ENCODE measurements at regions not wholly inside any gene's neighbourhood (a gene's known extent, or its start where the extent isn't known, plus 50 kb on each side); places are given as distances from the start of the nearest gene placed in this dataset.

DNA sequence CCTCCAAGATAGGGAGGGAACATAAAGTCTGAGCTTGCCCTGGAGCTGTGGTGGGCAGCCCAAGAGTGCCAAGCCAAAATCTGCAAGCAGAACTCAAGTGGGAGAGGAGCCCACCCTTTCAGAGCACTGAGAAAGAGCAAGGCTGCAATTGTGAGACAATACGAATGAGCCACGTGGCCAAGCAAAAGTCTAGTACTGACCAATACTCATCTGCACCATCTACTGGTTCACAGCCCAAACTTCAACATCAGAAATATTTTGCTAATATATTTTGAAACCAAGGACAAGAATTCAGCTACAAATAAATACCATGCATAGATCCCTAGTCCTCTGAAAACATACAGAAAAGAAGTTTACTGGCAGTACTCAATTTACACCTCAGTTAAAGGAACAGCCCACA, 696.2 kb upstream of the COX7C start:
- Histone ChIP-seq H3K9ac (ENCODE audit: low read depth in 1 of 2, low read length in 2 of 2) (no peak overlapping the region), H3K36me3 (ENCODE audit: control insufficient read depth in 1 of 2, insufficient read depth in 2 of 2, low read length in 2 of 2) (no peaks in the 10 kb centered on the region), H3K27me3 (ENCODE audit: control insufficient read depth in 1 of 2, insufficient read depth in 2 of 2, low read length in 2 of 2) (no peaks in the 10 kb centered on the region)

GRCh38 chr5:85927632-85928031, 690.1 kb upstream of the COX7C start:
- Histone ChIP-seq H3K9me3 (ENCODE audit: control insufficient read depth in 1 of 2, low read length in 2 of 2) (peaks cover 5 to 7% of the 10 kb centered on the region in 2 donors), H3K4me3 (ENCODE audit: low read depth in 1 of 2, low read length in 2 of 2) (no peak overlapping the region), H3K9ac (ENCODE audit: low read depth in 1 of 2, low read length in 2 of 2) (no peak overlapping the region), H3K4me1 (ENCODE audit: control insufficient read depth in 1 of 2, insufficient read depth in 2 of 2, low read length in 2 of 2) (no peaks in the 10 kb centered on the region), H3K27me3 (ENCODE audit: control insufficient read depth in 1 of 2, insufficient read depth in 2 of 2, low read length in 2 of 2) (no peaks in the 10 kb centered on the region), H3K27ac (ENCODE audit: low read depth, low read length) (no peak overlapping the region), H3K36me3 (ENCODE audit: control insufficient read depth in 1 of 2, insufficient read depth in 2 of 2, low read length in 2 of 2) (no peaks in the 10 kb centered on the region)

More for the DNA sequence above, 696.2 kb upstream of the COX7C start:
- H3K4me1 ChIP-seq (ENCODE audit: control insufficient read depth in 1 of 2, insufficient read depth in 2 of 2, low read length in 2 of 2) = no peaks in the 10 kb centered on the region
- no peak overlapping the region for H3K4me3 ChIP-seq (ENCODE audit: low read depth in 1 of 2, low read length in 2 of 2)
- H3K9me3 ChIP-seq (ENCODE audit: control insufficient read depth in 1 of 2, low read length in 2 of 2) = peaks cover 5 to 7% of the 10 kb centered on the region in 2 donors
- H3K27ac ChIP-seq (ENCODE audit: low read depth, low read length) = no peak overlapping the region

- H3K27me3 ChIP-seq (ENCODE audit: control insufficient read depth in 1 of 2, insufficient read depth in 2 of 2, low read length in 2 of 2) = no peaks in the 10 kb centered on the region
- H3K9ac ChIP-seq (ENCODE audit: low read depth in 1 of 2, low read length in 2 of 2) = no peak overlapping the region
- no peak overlapping the region for H3K4me3 ChIP-seq (ENCODE audit: low read depth in 1 of 2, low read length in 2 of 2)
- no peaks in the 10 kb centered on the region for H3K4me1 ChIP-seq (ENCODE audit: control insufficient read depth in 1 of 2, insufficient read depth in 2 of 2, low read length in 2 of 2)
- H3K27ac ChIP-seq (ENCODE audit: low read depth, low read length) = no peak overlapping the region
- H3K36me3 ChIP-seq (ENCODE audit: control insufficient read depth in 1 of 2, insufficient read depth in 2 of 2, low read length in 2 of 2) = no peaks in the 10 kb centered on the region
- H3K9me3 ChIP-seq (ENCODE audit: control insufficient read depth in 1 of 2, low read length in 2 of 2) = peaks cover 5 to 7% of the 10 kb centered on the region in 2 donors
These were observed 688.0 kb upstream of the COX7C start for GRCh38 chr5:85929713-85930112.

- Histone ChIP-seq H3K27me3 (ENCODE audit: control insufficient read depth in 1 of 2, insufficient read depth in 2 of 2, low read length in 2 of 2) (no peaks in the 10 kb centered on the region), H3K9me3 (ENCODE audit: control insufficient read depth in 1 of 2, low read length in 2 of 2) (peaks cover 0 to 5% of the 10 kb centered on the region in 2 donors), H3K4me3 (ENCODE audit: low read depth in 1 of 2, low read length in 2 of 2) (no peak overlapping the region), H3K36me3 (ENCODE audit: control insufficient read depth in 1 of 2, insufficient read depth in 2 of 2, low read length in 2 of 2) (no peaks in the 10 kb centered on the region), H3K27ac (ENCODE audit: low read depth, low read length) (no peak overlapping the region), H3K4me1 (ENCODE audit: control insufficient read depth in 1 of 2, insufficient read depth in 2 of 2, low read length in 2 of 2) (no peaks in the 10 kb centered on the region), H3K9ac (ENCODE audit: low read depth in 1 of 2, low read length in 2 of 2) (no peak overlapping the region)
These were observed 686.5 kb upstream of the COX7C start for GRCh38 chr5:85931220-85931619.

DNA sequence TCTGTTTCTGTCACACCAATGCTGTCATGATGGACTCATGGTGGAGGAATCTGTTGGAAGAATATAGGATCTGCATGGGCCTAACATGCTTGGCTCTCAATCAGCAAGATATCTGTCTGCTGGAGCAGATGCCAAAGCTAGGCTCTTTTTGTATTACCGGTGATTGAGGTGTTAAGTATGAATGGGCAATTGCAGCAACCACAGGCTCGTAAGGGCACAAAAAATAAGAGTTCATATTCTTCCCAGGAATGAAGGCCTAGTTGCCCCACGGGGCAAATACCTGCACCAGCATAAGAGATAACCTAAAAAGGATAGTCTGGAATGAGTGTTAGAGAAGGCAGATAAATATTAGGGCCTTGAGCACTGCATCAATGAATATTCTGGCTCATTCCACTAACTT, 679.5 kb upstream of the COX7C start:
- Histone ChIP-seq H3K27ac (ENCODE audit: low read depth, low read length) (no peak overlapping the region), H3K4me1 (ENCODE audit: control insufficient read depth in 1 of 2, insufficient read depth in 2 of 2, low read length in 2 of 2) (no peaks in the 10 kb centered on the region), H3K4me3 (ENCODE audit: low read depth in 1 of 2, low read length in 2 of 2) (no peak overlapping the region), H3K9ac (ENCODE audit: low read depth in 1 of 2, low read length in 2 of 2) (no peak overlapping the region), H3K27me3 (ENCODE audit: control insufficient read depth in 1 of 2, insufficient read depth in 2 of 2, low read length in 2 of 2) (no peaks in the 10 kb centered on the region), H3K9me3 (ENCODE audit: control insufficient read depth in 1 of 2, low read length in 2 of 2) (peaks cover 0 to 15% of the 10 kb centered on the region in 2 donors), H3K36me3 (ENCODE audit: control insufficient read depth in 1 of 2, insufficient read depth in 2 of 2, low read length in 2 of 2) (no peaks in the 10 kb centered on the region)

DNA sequence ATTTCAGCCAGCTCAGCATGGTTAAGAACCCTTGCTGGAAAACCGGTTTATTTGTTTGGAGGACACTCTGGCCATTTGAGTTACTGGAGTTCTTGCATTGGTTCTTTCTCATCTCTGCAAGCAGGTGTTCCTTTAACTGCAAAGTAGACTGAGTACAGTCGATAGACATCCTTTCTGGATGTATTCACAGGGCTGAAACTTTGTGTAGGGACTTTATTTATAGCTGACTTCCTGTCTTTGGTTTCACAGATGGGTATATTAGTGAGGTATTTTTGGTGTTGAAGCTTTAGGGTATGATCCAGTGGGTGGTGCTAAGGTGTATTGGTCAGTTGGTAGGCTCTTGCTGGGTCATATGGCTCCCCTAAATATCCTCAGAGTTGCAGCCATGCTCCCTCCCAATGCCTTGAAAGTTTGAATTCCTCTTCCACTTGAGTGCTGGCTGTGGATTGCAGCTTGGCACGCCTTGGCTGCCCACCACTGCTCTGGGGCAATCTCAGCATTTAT, 666.0 kb upstream of the COX7C start:
- no peak overlapping the region for H3K27ac ChIP-seq (ENCODE audit: low read depth, low read length)
- no peaks in the 10 kb centered on the region for H3K4me1 ChIP-seq (ENCODE audit: control insufficient read depth in 1 of 2, insufficient read depth in 2 of 2, low read length in 2 of 2)
- no peaks in the 10 kb centered on the region for H3K27me3 ChIP-seq (ENCODE audit: control insufficient read depth in 1 of 2, insufficient read depth in 2 of 2, low read length in 2 of 2)
- H3K36me3 ChIP-seq (ENCODE audit: control insufficient read depth in 1 of 2, insufficient read depth in 2 of 2, low read length in 2 of 2) = no peaks in the 10 kb centered on the region
- peaks cover 0 to 5% of the 10 kb centered on the region in 2 donors for H3K9me3 ChIP-seq (ENCODE audit: control insufficient read depth in 1 of 2, low read length in 2 of 2)
- no peak overlapping the region for H3K9ac ChIP-seq (ENCODE audit: low read depth in 1 of 2, low read length in 2 of 2)
- no peak overlapping the region for H3K4me3 ChIP-seq (ENCODE audit: low read depth in 1 of 2, low read length in 2 of 2)

GRCh38 chr5:85952680-85953079, 665.1 kb upstream of the COX7C start:
- Histone ChIP-seq H3K36me3 (ENCODE audit: control insufficient read depth in 1 of 2, insufficient read depth in 2 of 2, low read length in 2 of 2) (no peaks in the 10 kb centered on the region), H3K27me3 (ENCODE audit: control insufficient read depth in 1 of 2, insufficient read depth in 2 of 2, low read length in 2 of 2) (no peaks in the 10 kb centered on the region), H3K4me3 (ENCODE audit: low read depth in 1 of 2, low read length in 2 of 2) (no peak overlapping the region), H3K9me3 (ENCODE audit: control insufficient read depth in 1 of 2, low read length in 2 of 2) (peaks cover 0 to 5% of the 10 kb centered on the region in 2 donors), H3K4me1 (ENCODE audit: control insufficient read depth in 1 of 2, insufficient read depth in 2 of 2, low read length in 2 of 2) (no peaks in the 10 kb centered on the region), H3K9ac (ENCODE audit: low read depth in 1 of 2, low read length in 2 of 2) (no peak overlapping the region), H3K27ac (ENCODE audit: low read depth, low read length) (no peak overlapping the region)

DNA sequence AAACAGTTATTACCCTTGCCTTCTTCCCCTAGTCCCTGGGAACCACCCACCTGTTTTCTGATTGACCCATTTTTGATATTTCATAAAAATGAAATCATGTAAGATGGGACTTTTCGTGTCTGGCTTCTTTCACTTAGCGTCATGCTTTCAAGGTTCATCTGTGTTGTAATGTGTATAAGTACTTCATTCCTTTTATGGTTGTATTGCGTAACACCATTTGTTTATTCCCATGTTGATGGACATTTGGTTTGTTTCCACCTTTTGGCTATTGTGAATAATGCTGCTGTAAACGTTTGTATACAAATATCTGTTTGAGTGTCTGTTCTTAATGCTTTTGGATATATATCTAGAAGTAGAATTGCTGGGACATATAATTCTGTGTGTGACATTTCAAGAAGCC, 650.1 kb upstream of the COX7C start:
- Histone ChIP-seq H3K27ac (ENCODE audit: low read depth, low read length) (no peak overlapping the region), H3K9ac (ENCODE audit: low read depth in 1 of 2, low read length in 2 of 2) (no peak overlapping the region), H3K4me1 (ENCODE audit: control insufficient read depth in 1 of 2, insufficient read depth in 2 of 2, low read length in 2 of 2) (no peaks in the 10 kb centered on the region), H3K4me3 (ENCODE audit: low read depth in 1 of 2, low read length in 2 of 2) (no peak overlapping the region), H3K36me3 (ENCODE audit: control insufficient read depth in 1 of 2, insufficient read depth in 2 of 2, low read length in 2 of 2) (no peaks in the 10 kb centered on the region), H3K9me3 (ENCODE audit: control insufficient read depth in 1 of 2, low read length in 2 of 2) (no peaks in the 10 kb centered on the region), H3K27me3 (ENCODE audit: control insufficient read depth in 1 of 2, insufficient read depth in 2 of 2, low read length in 2 of 2) (no peaks in the 10 kb centered on the region)

DNA sequence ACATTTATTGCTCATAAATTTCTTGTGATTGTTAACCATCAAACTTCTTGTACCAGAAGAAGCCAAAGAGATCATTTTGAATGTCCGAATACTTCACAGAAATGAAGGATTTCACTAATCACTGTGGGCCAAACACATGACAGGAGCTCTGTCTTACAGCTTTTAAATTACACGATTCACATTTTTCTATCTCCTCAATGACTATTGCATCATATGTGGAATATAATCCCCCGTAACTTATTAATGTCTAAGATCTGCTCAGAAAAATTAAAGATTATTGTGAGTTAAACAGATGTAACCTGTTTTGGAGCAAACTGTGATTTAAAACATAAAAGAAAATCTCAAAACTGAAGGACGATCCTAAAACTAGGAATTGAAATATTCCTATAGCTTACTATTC, 645.2 kb upstream of the COX7C start:
- no peaks in the 10 kb centered on the region for H3K27me3 ChIP-seq (ENCODE audit: control insufficient read depth in 1 of 2, insufficient read depth in 2 of 2, low read length in 2 of 2)
- H3K4me1 ChIP-seq (ENCODE audit: control insufficient read depth in 1 of 2, insufficient read depth in 2 of 2, low read length in 2 of 2) = no peaks in the 10 kb centered on the region
- no peaks in the 10 kb centered on the region for H3K36me3 ChIP-seq (ENCODE audit: control insufficient read depth in 1 of 2, insufficient read depth in 2 of 2, low read length in 2 of 2)
- no peaks in the 10 kb centered on the region for H3K9me3 ChIP-seq (ENCODE audit: control insufficient read depth in 1 of 2, low read length in 2 of 2)
- H3K27ac ChIP-seq (ENCODE audit: low read depth, low read length) = no peak overlapping the region
- no peak overlapping the region for H3K4me3 ChIP-seq (ENCODE audit: low read depth in 1 of 2, low read length in 2 of 2)
- H3K9ac ChIP-seq (ENCODE audit: low read depth in 1 of 2, low read length in 2 of 2) = no peak overlapping the region

- H3K9me3 ChIP-seq (ENCODE audit: control insufficient read depth in 1 of 2, low read length in 2 of 2) = peaks cover under 1 to 2% of the 10 kb centered on the region in 2 donors
- no peaks in the 10 kb centered on the region for H3K36me3 ChIP-seq (ENCODE audit: control insufficient read depth in 1 of 2, insufficient read depth in 2 of 2, low read length in 2 of 2)
- H3K4me3 ChIP-seq (ENCODE audit: low read depth in 1 of 2, low read length in 2 of 2) = no peak overlapping the region
- H3K27me3 ChIP-seq (ENCODE audit: control insufficient read depth in 1 of 2, insufficient read depth in 2 of 2, low read length in 2 of 2) = no peaks in the 10 kb centered on the region
- H3K4me1 ChIP-seq (ENCODE audit: control insufficient read depth in 1 of 2, insufficient read depth in 2 of 2, low read length in 2 of 2) = no peaks in the 10 kb centered on the region
- H3K9ac ChIP-seq (ENCODE audit: low read depth in 1 of 2, low read length in 2 of 2) = no peak overlapping the region
- H3K27ac ChIP-seq (ENCODE audit: low read depth, low read length) = no peak overlapping the region
These were observed 632.6 kb upstream of the COX7C start for GRCh38 chr5:85985167-85985566.

DNA sequence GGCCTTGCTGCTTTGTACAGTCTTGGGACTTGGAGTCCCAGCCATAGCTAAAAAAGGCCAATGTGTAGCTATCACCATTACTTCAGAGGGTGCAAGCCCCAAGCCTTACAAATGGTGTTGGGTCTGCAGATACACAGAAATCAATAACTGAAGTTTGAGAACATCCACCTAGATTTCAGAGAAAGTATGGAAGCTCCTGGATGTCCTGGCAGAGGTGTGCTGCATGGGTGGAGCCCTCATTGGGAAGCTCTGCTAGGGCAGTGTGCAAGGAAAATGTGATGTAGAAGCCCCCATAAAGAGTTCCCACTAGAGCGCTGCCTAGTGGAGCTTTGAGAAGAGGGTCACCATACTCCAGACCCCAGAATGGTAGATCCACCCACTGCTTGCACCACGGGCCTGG, 626.7 kb upstream of the COX7C start:
- Histone ChIP-seq H3K9ac (ENCODE audit: low read depth in 1 of 2, low read length in 2 of 2) (no peak overlapping the region), H3K27ac (ENCODE audit: low read depth, low read length) (no peak overlapping the region), H3K36me3 (ENCODE audit: control insufficient read depth in 1 of 2, insufficient read depth in 2 of 2, low read length in 2 of 2) (no peaks in the 10 kb centered on the region), H3K27me3 (ENCODE audit: control insufficient read depth in 1 of 2, insufficient read depth in 2 of 2, low read length in 2 of 2) (no peaks in the 10 kb centered on the region), H3K4me1 (ENCODE audit: control insufficient read depth in 1 of 2, insufficient read depth in 2 of 2, low read length in 2 of 2) (no peaks in the 10 kb centered on the region), H3K4me3 (ENCODE audit: low read depth in 1 of 2, low read length in 2 of 2) (no peak overlapping the region), H3K9me3 (ENCODE audit: control insufficient read depth in 1 of 2, low read length in 2 of 2) (peaks cover 13 to 15% of the 10 kb centered on the region in 2 donors)

Measured in duodenal mucosa (tissue), 2 donors.